ENCODE measurements at regions not wholly inside any gene's neighbourhood (a gene's known extent, or its start where the extent isn't known, plus 50 kb on each side); places are given as distances from the start of the nearest gene placed in this dataset.

- TF ChIP-seq CTCF (IDR thresholded peaks at IDR 0.05; ENCODE audit: low read length) (no peak), EZH2 (IDR thresholded peaks at IDR 0.05; ENCODE audit: borderline replicate concordance, low read length) (no peak)
These were observed 219.4 kb upstream of the ZC4H2 start for GRCh38 chrX:65195621-65196020.
